ENCODE measurements at regions not wholly inside any gene's neighbourhood (a gene's known extent, or its start where the extent isn't known, plus 50 kb on each side); places are given as distances from the start of the nearest gene placed in this dataset.
"Not testable (repeated sequence)": the region's sequence is repeated elsewhere in the genome, so short reads cannot be mapped to it uniquely, and the experiment has no call there.

DNA sequence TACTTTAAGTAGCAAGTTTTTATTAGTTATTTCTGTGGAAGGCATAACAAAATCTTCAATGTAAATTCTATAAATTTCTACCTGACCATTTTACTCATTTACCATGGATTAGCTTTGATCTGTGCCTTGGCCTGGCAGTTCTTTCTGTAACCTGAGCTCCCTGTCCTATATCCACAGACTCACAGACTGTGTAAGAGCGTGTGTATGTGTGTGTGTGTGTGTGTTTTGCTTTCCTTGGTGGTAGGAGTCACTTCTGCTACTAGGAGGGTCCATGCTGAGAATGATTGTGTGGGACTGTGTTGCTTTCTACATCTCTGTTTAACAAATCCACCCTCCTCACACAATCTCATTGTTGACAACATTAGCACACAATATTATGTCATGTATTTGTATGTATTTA is 221.2 kb upstream of the PELI2 start:
- no peak for DNase-seq (ENCODE audit: low read depth in 2 of 2)

DNA sequence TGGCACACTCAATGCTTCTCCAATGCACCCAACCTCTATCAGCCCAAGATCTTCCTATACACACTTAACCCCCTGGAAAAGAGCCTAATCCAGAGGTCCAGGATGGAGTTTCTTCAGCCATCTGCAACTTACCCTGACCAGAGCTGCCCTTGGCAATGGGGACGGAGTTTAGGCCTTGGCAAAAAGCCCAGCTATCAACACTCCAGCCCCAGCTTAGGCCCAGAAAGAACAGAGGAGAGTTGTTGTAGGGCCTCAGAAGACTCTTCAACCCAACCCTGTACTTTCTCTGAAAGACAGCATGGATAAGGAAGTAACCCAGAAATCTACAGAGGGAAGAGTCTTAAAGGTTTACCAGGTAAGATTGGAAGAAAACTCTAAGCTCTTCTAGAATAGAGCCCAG is 219.3 kb upstream of the PELI2 start:
- DNase-seq (ENCODE audit: low read depth in 2 of 2), result no peak

GRCh38 chr14:55899531-55899930 is 218.7 kb upstream of the PELI2 start:
- DNase-seq (ENCODE audit: low read depth in 2 of 2), result no peak

DNA sequence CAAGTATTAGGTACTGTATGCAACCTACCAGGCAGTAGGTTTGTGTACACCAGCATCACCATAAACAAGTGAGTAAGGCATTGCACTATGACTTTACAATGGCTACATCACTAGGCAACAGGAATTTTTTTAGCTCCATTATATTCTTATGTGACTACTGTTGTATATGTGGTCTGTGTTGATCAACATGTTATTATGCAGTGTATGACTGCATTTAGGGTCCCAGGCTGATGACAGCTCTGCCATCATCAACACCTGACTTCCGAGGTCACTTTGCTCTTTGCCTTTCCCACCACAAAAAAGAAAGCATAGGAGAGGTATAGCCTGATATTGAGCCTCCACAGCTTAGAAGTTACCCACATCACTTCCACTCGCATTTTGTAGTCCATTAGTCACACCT is 217.5 kb upstream of the PELI2 start:
- DNase-seq (ENCODE audit: low read depth in 2 of 2), result no peak

GRCh38 chr14:55901291-55901690 is 216.9 kb upstream of the PELI2 start:
- no peak for DNase-seq (ENCODE audit: low read depth in 2 of 2)

DNA sequence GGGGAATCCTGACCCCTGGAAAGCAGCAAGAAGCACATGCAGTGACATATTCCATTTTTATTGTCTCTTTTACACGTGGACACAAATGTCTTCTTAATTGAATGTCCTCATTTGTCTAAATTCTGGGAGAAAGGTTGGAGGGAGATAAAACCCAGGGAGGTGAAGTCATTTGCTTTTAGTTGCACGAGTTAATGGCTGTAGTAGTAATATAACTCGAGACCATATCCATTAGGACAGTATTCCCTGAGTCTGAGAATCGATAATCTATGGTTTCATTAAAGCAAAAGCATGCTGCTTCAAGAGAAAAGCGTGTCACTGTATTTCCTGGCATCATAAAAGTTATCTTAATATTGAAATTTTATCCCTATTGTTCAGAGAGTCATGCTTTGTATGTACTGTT is 216.0 kb upstream of the PELI2 start:
- DNase-seq (ENCODE audit: low read depth in 2 of 2), result no peak

DNA sequence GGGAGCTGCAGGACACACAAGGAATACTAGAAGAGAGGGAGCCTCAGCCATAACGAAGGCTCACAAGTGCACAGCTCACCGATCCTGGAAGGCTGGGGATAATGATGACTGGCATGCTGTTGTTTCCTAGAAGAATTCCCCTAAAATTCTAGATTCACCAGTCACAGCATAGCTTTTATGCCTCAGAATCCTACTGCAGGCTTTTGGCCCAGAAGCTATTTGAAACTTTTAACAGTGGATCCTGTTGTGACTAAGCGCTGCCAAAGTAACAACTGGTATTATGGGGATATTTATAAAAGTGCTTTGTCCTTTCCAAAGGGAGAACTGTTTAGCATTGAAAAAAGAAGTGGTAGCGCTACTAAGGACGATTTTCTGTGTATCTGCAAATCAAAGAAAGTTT is 214.1 kb upstream of the PELI2 start:
- no peak for DNase-seq (ENCODE audit: low read depth in 2 of 2)

- DNase-seq (ENCODE audit: low read depth in 2 of 2), result no peak
These were observed 210.1 kb upstream of the PELI2 start for GRCh38 chr14:55908106-55908505.

DNA sequence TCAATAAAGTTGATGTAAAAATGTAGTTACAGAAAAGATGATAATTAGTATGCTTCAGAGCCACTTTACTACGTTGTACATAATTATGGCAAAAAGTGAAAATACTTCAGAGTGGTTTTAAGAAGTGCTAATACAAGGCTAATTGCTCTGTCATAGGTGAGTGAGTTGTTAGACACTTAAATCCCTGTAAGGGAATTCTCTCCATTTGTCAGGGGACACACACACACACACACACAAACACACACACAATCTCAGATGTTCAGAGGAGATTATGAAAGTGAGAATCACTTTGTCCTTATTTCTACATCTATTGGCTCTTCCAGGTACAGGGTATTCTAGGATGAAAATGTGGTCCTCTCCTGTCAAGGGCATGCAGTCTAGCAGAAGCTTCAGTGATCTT is 208.3 kb upstream of the PELI2 start:
- no peak for DNase-seq (ENCODE audit: low read depth in 2 of 2)

DNA sequence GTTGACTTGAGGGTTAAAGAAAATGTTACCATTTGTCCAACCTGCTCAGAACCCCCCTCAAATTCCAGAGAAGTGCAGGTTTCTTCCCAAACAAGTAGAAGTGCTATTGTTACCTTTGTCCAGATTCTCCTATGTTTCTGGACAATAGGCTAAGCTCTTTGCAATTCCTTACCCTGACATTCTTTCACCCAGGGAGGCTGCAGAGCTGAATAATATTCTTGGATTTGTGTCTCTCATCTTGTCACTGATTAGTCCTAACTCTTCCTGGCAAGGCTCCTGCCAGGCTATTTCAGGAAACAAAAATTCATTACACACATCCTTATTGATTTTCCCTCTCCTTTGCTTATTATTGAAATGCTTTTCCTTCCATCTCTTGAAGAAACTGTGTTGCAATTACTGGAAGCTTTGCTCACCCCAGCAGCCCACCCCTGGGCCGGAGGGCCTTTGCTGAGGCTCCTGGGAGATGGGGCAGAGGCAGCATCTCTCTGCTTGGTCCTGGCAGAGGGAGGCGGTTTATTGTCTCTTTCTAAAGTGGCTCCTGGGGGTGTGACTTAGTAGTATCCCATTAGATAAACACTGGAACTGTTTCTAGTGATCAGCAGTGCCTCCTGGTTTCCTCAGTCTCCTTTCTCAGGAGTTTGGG is 207.5 kb upstream of the PELI2 start:
- DNase-seq (ENCODE audit: low read depth in 2 of 2), result no peak

DNA sequence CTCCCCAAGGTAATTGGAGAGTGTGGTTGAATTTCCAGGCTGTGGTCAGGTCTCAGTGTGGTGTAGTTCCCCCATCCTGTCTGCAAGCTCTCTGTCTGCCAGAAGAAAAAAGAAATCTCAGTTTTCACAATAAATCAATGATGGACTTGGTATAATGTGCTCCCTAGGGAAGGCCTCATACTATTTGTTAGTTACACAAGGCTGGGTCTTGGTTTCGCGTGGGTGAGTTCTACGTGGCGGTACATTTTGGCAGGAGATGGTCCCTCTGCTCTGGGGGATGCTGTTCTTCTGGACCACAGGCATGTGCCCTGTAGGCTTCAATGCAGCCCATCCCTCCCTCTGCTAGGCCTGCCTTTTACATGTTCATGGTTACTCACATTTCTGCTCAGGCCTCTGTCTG is 206.4 kb upstream of the PELI2 start:
- DNase-seq (ENCODE audit: low read depth in 2 of 2), result no peak

GRCh38 chr14:55912344-55912743 is 205.9 kb upstream of the PELI2 start:
- no peak for DNase-seq (ENCODE audit: low read depth in 2 of 2)

DNA sequence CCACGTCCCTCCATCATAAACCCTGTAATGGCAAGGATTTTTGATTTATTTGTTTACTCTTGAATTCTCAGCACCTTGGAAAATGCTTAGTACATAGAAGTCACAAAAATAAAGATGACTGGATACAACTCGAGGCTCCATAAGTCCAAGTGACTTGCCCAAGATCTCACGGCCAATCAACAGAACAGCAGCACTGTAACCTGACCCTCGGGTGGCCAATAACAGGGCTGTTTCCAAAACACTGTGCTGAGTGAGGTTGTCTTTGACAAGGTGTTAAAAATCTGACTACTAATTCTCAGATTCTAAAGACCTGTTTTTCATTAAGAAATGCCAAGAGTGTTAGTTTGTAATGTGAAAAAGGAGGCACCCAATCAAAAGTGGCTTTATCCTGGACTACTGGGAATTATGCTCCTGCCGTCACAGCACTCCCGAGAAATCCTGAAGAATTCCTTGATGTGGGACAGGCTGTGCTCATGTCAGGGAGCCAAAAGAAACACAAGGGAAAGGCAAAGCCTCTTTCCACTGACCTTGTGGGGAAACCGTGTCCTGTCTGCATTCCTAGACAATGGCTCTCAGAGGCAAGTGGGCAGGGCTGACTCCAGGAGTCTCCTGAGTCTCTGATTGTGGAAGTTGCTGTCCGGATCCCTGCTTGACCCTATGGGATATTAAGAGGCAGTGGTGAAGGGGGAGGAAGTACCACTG is 204.7 kb upstream of the PELI2 start:
- no peak for DNase-seq (ENCODE audit: low read depth in 2 of 2)

DNA sequence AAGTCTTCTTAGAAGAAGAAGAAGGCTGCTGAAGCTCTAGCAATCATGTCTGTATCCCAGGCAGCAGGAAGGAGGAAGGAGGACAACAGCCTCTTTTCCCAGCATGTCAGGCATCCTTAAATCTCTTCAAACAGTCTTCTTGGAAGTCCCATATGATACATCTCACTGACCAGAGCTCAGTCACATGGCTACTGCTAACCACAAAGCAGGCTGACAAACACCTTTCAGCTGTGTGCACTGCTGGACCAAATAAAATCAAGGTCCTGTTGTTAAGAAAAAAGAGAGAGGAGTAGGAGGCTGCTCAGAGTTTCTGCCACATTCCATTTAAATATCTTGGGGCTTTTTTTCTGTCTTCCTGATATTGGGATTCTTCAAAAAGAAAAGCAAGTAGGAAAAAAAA is 203.4 kb upstream of the PELI2 start:
- no peak for DNase-seq (ENCODE audit: low read depth in 2 of 2)

GRCh38 chr14:55915456-55915855 is 202.8 kb upstream of the PELI2 start:
- DNase-seq (ENCODE audit: low read depth in 2 of 2), result no peak

DNA sequence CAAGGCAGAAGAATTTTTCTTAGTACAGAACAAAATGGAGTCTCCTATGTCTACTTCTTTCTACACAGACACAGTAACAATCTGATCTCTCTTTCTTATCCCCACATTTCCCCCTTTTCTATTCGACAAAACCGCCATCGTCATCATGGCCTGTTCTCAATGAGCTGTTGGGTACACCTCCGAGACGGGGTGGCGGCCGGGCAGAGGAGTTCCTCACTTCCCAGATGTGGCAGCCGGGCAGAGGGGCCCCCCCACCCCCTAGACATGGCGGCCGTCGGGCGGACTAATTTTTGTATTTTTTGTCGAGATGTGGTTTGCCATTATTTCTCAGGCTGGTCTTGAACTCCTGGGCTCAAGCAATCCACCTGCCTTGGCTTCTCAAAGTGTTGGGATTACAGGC is 198.4 kb upstream of the PELI2 start:
- not testable (repeated sequence) for DNase-seq (ENCODE audit: low read depth in 2 of 2)

- no peak for DNase-seq (ENCODE audit: low read depth in 2 of 2)
These were observed 196.7 kb upstream of the PELI2 start for GRCh38 chr14:55921511-55921910.

GRCh38 chr14:55926007-55926406 is 192.2 kb upstream of the PELI2 start:
- DNase-seq (ENCODE audit: low read depth in 2 of 2), result no peak

DNA sequence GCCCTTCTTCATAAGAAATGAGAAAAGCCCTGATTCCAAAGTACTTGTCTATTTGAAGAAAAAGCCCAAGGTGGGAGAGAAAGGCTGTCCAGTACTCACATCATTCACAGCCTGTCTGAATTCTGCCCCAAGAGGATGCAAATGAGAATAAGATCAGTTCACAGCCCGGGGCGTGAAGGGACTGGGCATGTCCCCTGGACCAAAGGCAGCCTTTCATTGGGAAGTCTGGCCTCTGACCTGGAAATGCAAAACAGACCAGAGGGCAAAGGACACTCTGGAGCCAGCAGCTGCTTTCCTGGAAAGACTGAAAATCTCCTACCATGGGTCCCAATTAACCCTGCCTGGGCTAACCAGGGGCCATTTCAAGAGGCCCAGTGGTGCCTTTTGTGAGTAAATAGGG is 191.2 kb upstream of the PELI2 start:
- DNase-seq (ENCODE audit: low read depth in 2 of 2), result no peak

- DNase-seq (ENCODE audit: low read depth in 2 of 2), result no peak
These were observed 189.9 kb upstream of the PELI2 start for GRCh38 chr14:55928276-55928675.

GRCh38 chr14:55929136-55929535 is 189.1 kb upstream of the PELI2 start:
- no peak for DNase-seq (ENCODE audit: low read depth in 2 of 2)

- no peak for DNase-seq (ENCODE audit: low read depth in 2 of 2)
These were observed 188.0 kb upstream of the PELI2 start for GRCh38 chr14:55930016-55930784.

DNA sequence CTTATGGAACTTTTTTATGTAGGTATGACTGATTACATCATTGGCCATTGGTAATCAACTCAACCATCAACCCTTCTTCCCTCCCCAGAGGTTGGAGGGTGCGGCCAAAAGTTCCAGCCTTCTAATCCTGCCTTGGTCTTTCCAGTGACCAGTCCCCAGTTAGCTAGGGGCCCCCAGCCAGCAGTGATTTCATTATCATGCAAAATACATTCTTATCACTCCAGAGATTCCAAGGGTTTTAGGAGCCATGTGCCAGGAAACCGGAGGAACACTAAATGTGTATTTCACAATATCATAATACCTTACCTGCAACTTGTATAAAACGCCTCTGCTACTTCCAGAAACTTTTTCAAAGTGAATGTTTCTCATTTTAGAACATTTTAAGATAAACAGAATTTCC is 181.5 kb upstream of the PELI2 start:
- DNase-seq (ENCODE audit: low read depth in 2 of 2), result no peak

All from stimulated activated CD8-positive, alpha-beta memory T cell treated with anti-CD3 and anti-CD28 coated beads, Interleukin-7, amount 100 ng/mL, for 4 hours (primary cell).